ENCODE measurements at regions not wholly inside any gene's neighbourhood (a gene's known extent, or its start where the extent isn't known, plus 50 kb on each side); places are given as distances from the start of the nearest gene placed in this dataset.

DNA sequence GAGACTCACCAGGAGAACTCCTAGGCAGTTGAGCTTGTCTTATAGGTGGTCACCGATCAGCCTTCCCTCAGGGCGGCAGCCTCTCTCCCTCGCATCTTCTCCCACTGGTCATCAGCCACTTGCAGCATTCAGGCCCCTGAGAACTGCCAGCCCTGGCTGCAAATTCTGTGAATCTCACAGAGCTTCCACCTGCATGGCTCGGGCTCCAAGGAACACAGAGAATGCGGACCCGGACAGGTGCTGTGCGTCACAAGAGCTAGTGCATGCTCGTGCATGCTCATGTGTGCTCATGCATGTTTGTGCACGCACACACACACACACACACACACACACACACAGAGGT, 176.9 kb downstream of the ARHGAP12 start:
- TF ChIP-seq, protein P1, sequence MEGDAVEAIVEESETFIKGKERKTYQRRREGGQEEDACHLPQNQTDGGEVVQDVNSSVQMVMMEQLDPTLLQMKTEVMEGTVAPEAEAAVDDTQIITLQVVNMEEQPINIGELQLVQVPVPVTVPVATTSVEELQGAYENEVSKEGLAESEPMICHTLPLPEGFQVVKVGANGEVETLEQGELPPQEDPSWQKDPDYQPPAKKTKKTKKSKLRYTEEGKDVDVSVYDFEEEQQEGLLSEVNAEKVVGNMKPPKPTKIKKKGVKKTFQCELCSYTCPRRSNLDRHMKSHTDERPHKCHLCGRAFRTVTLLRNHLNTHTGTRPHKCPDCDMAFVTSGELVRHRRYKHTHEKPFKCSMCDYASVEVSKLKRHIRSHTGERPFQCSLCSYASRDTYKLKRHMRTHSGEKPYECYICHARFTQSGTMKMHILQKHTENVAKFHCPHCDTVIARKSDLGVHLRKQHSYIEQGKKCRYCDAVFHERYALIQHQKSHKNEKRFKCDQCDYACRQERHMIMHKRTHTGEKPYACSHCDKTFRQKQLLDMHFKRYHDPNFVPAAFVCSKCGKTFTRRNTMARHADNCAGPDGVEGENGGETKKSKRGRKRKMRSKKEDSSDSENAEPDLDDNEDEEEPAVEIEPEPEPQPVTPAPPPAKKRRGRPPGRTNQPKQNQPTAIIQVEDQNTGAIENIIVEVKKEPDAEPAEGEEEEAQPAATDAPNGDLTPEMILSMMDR (optimal IDR thresholded peaks at IDR 0.05 in 1 of 3, IDR thresholded peaks at IDR 0.05 in 1 of 3, conservative IDR thresholded peaks at IDR 0.05 in 1 of 3; ENCODE audit: extremely low read depth in 1 of 3, insufficient read depth in 2 of 3, low read length in 3 of 3) = no peak
- no peak for TF ChIP-seq EZH2 (IDR thresholded peaks at IDR 0.05; ENCODE audit: low read length)
